ENCODE measurements at regions not wholly inside any gene's neighbourhood (a gene's known extent, or its start where the extent isn't known, plus 50 kb on each side); places are given as distances from the start of the nearest gene placed in this dataset.

- TF ChIP-seq CTCF (IDR thresholded peaks at IDR 0.05) = no peak
- H3K27ac Mint-ChIP-seq = no peak overlapping the region
- H3K9me3 Mint-ChIP-seq = peaks cover 2% of the 10 kb centered on the region
- POLR2A ChIA-PET = no interaction called here
- no peaks in the 10 kb centered on the region for H3K36me3 Mint-ChIP-seq (ENCODE audit: low read depth)
- peaks cover 12% of the 10 kb centered on the region for H3K27me3 Mint-ChIP-seq
- H3K4me3 Mint-ChIP-seq = no peak overlapping the region
- no peaks in the 10 kb centered on the region for H3K4me1 Mint-ChIP-seq (ENCODE audit: low read depth)
- intact Hi-C loops (cut with micrococcal nuclease) = no loop called here
- CTCF ChIA-PET = no interaction called here
- ATAC-seq (no peak), DNase-seq (no peak)
These were observed 577.6 kb downstream of the UTRN start for GRCh38 chr6:144862769-144863168.

GRCh38 chr6:144867761-144868160 is 582.6 kb downstream of the UTRN start:
- intact Hi-C loops (cut with micrococcal nuclease) = no loop called here
- H3K27me3 Mint-ChIP-seq = peaks cover 12% of the 10 kb centered on the region
- no peak overlapping the region for H3K4me3 Mint-ChIP-seq
- no peaks in the 10 kb centered on the region for H3K36me3 Mint-ChIP-seq (ENCODE audit: low read depth)
- TF ChIP-seq CTCF (IDR thresholded peaks at IDR 0.05) = no peak
- no peaks in the 10 kb centered on the region for H3K4me1 Mint-ChIP-seq (ENCODE audit: low read depth)
- ATAC-seq = no peak
- ChIA-PET CTCF (no interaction called here), POLR2A (no interaction called here)
- DNase-seq = no peak
- H3K27ac Mint-ChIP-seq = no peak overlapping the region
- H3K9me3 Mint-ChIP-seq = peaks cover 2% of the 10 kb centered on the region

- Mint-ChIP-seq H3K27me3 (no peaks in the 10 kb centered on the region), H3K27ac (no peak overlapping the region), H3K4me3 (no peak overlapping the region), H3K36me3 (ENCODE audit: low read depth) (no peaks in the 10 kb centered on the region), H3K9me3 (no peaks in the 10 kb centered on the region), H3K4me1 (ENCODE audit: low read depth) (no peaks in the 10 kb centered on the region)
- ATAC-seq = no peak
- POLR2A ChIA-PET = no interaction called here
- TF ChIP-seq CTCF (IDR thresholded peaks at IDR 0.05) = no peak
- CTCF ChIA-PET = no interaction called here
- no peak for DNase-seq
- intact Hi-C loops (cut with micrococcal nuclease) = no loop called here
These were observed 585.6 kb downstream of the UTRN start for GRCh38 chr6:144870782-144871181.

GRCh38 chr6:144873623-144874378 is 588.7 kb downstream of the UTRN start:
- no peak for DNase-seq
- Mint-ChIP-seq H3K4me3 (no peak overlapping the region), H3K36me3 (ENCODE audit: low read depth) (no peaks in the 10 kb centered on the region), H3K27me3 (peaks cover 11% of the 10 kb centered on the region), H3K4me1 (ENCODE audit: low read depth) (no peaks in the 10 kb centered on the region), H3K27ac (no peak overlapping the region), H3K9me3 (no peaks in the 10 kb centered on the region)
- TF ChIP-seq CTCF (IDR thresholded peaks at IDR 0.05) = no peak
- ATAC-seq = no peak
- ChIA-PET CTCF (no interaction called here), POLR2A (no interaction called here)
- intact Hi-C loops (cut with micrococcal nuclease) = no loop called here

- POLR2A ChIA-PET = no interaction called here
- Mint-ChIP-seq H3K4me3 (no peak overlapping the region), H3K27ac (no peak overlapping the region), H3K4me1 (ENCODE audit: low read depth) (no peaks in the 10 kb centered on the region), H3K27me3 (peaks cover 18% of the 10 kb centered on the region), H3K36me3 (ENCODE audit: low read depth) (no peaks in the 10 kb centered on the region), H3K9me3 (no peaks in the 10 kb centered on the region)
- CTCF ChIA-PET = no interaction called here
- no peak for TF ChIP-seq CTCF (IDR thresholded peaks at IDR 0.05)
- intact Hi-C loops (cut with micrococcal nuclease) = no loop called here
- no peak for DNase-seq
- ATAC-seq = no peak
These were observed 591.6 kb downstream of the UTRN start for GRCh38 chr6:144876689-144877088.
